ENCODE measurements at regions not wholly inside any gene's neighbourhood (a gene's known extent, or its start where the extent isn't known, plus 50 kb on each side); places are given as distances from the start of the nearest gene placed in this dataset.

DNA sequence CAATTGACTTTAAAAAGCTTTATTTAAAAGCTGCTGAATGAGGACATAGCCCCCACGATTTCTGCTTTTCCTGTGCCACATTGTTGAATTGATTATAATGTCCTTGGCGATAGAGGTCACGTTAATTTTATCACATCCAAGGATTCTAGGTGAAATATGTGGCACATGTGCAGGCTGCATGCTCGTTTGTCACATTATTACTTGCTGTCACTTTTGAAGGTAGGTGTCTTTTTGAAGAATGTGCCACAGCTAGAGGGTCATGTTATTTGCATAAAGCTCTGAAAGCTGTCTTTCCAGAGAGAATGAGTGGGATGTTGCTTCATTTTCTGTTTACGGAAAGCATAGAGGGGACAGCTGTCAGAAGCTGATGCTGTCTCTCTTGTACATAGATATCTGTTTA lies 927.6 kb upstream of the ATXN8OS start:
- H3K4me3 ChIP-seq (ENCODE audit: low read depth, low read length) = no peak overlapping the region
- TF ChIP-seq, protein P1, sequence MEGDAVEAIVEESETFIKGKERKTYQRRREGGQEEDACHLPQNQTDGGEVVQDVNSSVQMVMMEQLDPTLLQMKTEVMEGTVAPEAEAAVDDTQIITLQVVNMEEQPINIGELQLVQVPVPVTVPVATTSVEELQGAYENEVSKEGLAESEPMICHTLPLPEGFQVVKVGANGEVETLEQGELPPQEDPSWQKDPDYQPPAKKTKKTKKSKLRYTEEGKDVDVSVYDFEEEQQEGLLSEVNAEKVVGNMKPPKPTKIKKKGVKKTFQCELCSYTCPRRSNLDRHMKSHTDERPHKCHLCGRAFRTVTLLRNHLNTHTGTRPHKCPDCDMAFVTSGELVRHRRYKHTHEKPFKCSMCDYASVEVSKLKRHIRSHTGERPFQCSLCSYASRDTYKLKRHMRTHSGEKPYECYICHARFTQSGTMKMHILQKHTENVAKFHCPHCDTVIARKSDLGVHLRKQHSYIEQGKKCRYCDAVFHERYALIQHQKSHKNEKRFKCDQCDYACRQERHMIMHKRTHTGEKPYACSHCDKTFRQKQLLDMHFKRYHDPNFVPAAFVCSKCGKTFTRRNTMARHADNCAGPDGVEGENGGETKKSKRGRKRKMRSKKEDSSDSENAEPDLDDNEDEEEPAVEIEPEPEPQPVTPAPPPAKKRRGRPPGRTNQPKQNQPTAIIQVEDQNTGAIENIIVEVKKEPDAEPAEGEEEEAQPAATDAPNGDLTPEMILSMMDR (IDR thresholded peaks at IDR 0.05; ENCODE audit: low read depth, low read length) = no peak
- TF ChIP-seq POLR2A (IDR thresholded peaks at IDR 0.05; ENCODE audit: extremely low read depth, insufficient read length) (no peak), MYC (IDR thresholded peaks at IDR 0.05; ENCODE audit: low read depth, low read length) (no peak)
- TF ChIP-seq, protein P2, sequence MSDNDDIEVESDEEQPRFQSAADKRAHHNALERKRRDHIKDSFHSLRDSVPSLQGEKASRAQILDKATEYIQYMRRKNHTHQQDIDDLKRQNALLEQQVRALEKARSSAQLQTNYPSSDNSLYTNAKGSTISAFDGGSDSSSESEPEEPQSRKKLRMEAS (IDR thresholded peaks at IDR 0.05; ENCODE audit: low read depth, low read length) = no peak
- DNase-seq (ENCODE audit: low read depth) = no peak

DNA sequence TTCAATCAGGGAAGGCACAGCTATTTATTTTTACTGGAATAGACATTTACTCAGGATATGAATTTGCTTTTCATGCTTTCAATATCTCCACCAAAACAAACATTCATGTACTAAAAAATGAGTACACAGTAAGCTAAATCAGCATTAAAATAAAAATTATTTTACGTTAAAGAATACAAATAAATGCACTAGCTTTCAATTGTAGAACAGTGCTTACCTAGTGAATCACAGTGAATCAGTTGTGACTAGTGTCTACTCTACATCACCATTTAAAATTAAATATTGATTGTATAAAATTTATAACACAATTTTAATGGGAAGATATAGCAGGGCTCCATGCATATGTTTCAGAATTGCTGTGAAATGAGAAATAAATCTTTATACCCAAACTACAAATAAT lies 929.6 kb upstream of the ATXN8OS start:
- no peak for DNase-seq (ENCODE audit: low read depth)
- H3K4me3 ChIP-seq (ENCODE audit: low read depth, low read length) = no peak overlapping the region
- no peak for TF ChIP-seq MYC (IDR thresholded peaks at IDR 0.05; ENCODE audit: low read depth, low read length)
- TF ChIP-seq POLR2A (IDR thresholded peaks at IDR 0.05; ENCODE audit: extremely low read depth, insufficient read length) = no peak
- TF ChIP-seq, protein P1 (IDR thresholded peaks at IDR 0.05; ENCODE audit: low read depth, low read length) = no peak
- TF ChIP-seq, protein P2 (IDR thresholded peaks at IDR 0.05; ENCODE audit: low read depth, low read length) = no peak

DNA sequence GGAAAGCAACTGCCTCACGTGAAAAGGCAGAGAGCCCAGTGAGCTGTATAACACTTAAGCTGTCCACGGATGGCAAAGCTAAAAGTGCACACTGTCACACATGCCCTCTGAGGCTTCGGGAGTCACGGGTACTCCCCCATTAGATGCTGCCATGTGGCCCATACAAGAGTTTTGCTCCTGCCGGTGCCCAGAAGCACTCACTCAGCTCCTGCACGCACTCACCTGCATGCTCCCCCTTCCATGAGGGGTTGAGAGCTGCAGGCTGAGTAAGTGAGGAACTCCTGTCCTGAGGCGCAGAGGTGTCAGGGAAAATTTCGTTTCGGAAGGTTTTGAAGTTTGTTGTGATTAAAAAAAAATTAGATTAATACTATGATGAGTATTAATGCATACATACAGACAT lies 939.2 kb upstream of the ATXN8OS start:
- H3K4me3 ChIP-seq (ENCODE audit: low read depth, low read length) = no peak overlapping the region
- TF ChIP-seq MYC (IDR thresholded peaks at IDR 0.05; ENCODE audit: low read depth, low read length) = no peak
- TF ChIP-seq, protein P1 (IDR thresholded peaks at IDR 0.05; ENCODE audit: low read depth, low read length) = no peak
- TF ChIP-seq POLR2A (IDR thresholded peaks at IDR 0.05; ENCODE audit: extremely low read depth, insufficient read length) = no peak
- TF ChIP-seq, protein P2 (IDR thresholded peaks at IDR 0.05; ENCODE audit: low read depth, low read length) = no peak
- no peak for DNase-seq (ENCODE audit: low read depth)

DNA sequence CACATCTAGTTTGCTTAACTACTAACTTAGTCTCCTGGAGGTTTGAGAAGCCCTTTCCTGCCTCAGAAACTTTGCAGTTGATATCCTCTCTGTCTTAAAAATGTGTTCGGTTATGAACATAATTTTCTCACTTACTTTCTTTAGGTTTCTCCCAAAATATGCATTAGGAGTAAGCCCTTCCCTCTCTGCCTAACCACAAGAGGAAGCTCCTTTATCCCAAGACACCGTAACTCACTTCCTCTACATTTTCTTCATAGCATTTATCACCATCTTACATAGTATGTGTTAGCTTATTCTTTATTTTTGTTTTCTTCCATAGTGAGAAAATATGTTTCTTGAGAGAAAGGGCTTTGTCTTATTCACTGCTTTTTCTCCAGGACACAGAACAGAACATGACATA lies 952.5 kb upstream of the ATXN8OS start:
- H3K4me3 ChIP-seq (ENCODE audit: low read depth, low read length) = no peak overlapping the region
- no peak for DNase-seq (ENCODE audit: low read depth)
- TF ChIP-seq POLR2A (IDR thresholded peaks at IDR 0.05; ENCODE audit: extremely low read depth, insufficient read length) = no peak
- TF ChIP-seq, protein P1 (IDR thresholded peaks at IDR 0.05; ENCODE audit: low read depth, low read length) = no peak
- TF ChIP-seq, protein P2 (IDR thresholded peaks at IDR 0.05; ENCODE audit: low read depth, low read length) = no peak
- TF ChIP-seq MYC (IDR thresholded peaks at IDR 0.05; ENCODE audit: low read depth, low read length) = no peak

DNA sequence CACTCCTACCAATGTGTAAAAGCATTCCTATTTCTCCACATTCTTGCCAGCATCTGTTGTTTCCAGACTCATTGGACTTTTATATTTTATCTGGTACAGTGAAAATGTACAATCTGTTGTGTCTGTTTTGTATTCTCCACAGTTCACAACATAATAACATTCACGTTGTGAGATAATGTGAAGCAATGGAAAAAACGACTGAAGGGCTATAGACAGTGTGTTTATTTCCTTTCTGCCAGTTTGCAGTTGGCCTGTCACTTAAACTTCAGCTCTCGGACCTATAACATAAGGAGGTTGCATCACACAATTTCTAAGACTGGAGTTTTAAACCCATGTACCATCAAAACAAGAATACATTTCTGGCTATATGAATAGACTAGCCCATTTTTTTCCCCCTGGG lies 965.5 kb upstream of the ATXN8OS start:
- H3K4me3 ChIP-seq (ENCODE audit: low read depth, low read length) = no peak overlapping the region
- no peak for TF ChIP-seq MYC (IDR thresholded peaks at IDR 0.05; ENCODE audit: low read depth, low read length)
- TF ChIP-seq POLR2A (IDR thresholded peaks at IDR 0.05; ENCODE audit: extremely low read depth, insufficient read length) = no peak
- TF ChIP-seq, protein P1 (IDR thresholded peaks at IDR 0.05; ENCODE audit: low read depth, low read length) = no peak
- TF ChIP-seq, protein P2 (IDR thresholded peaks at IDR 0.05; ENCODE audit: low read depth, low read length) = no peak

DNA sequence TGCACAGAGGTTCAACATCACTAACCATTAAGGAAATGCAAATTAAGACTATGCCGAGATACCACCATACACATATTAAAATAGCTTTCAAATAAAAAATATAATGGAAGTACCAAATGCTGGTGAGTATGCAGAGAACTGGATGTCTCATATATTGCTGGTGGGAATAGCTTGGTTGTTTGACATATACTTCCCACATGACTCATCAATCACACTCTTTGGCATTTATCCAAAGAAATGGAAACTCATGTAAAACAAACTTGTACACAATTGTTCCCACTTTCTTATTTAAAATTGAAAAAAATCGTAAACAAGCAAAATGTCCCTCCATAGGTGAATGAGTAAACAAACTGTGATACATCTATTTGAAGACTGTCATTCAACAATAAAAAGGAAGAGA lies 982.6 kb upstream of the ATXN8OS start:
- H3K4me3 ChIP-seq (ENCODE audit: low read depth, low read length) = no peak overlapping the region
- no peak for DNase-seq (ENCODE audit: low read depth)
- TF ChIP-seq, protein P1 (IDR thresholded peaks at IDR 0.05; ENCODE audit: low read depth, low read length) = no peak
- TF ChIP-seq, protein P2 (IDR thresholded peaks at IDR 0.05; ENCODE audit: low read depth, low read length) = no peak
- no peak for TF ChIP-seq POLR2A (IDR thresholded peaks at IDR 0.05; ENCODE audit: extremely low read depth, insufficient read length)
- TF ChIP-seq MYC (IDR thresholded peaks at IDR 0.05; ENCODE audit: low read depth, low read length) = no peak

More for the DNA sequence above, 965.5 kb upstream of the ATXN8OS start:
- DNase-seq (ENCODE audit: low read depth) = no peak
